ENCODE measurements at regions not wholly inside any gene's neighbourhood (a gene's known extent, or its start where the extent isn't known, plus 50 kb on each side); places are given as distances from the start of the nearest gene placed in this dataset.
A peak's percentile ranks its signal among the peaks of the same experiment; 100 is the strongest.

DNA sequence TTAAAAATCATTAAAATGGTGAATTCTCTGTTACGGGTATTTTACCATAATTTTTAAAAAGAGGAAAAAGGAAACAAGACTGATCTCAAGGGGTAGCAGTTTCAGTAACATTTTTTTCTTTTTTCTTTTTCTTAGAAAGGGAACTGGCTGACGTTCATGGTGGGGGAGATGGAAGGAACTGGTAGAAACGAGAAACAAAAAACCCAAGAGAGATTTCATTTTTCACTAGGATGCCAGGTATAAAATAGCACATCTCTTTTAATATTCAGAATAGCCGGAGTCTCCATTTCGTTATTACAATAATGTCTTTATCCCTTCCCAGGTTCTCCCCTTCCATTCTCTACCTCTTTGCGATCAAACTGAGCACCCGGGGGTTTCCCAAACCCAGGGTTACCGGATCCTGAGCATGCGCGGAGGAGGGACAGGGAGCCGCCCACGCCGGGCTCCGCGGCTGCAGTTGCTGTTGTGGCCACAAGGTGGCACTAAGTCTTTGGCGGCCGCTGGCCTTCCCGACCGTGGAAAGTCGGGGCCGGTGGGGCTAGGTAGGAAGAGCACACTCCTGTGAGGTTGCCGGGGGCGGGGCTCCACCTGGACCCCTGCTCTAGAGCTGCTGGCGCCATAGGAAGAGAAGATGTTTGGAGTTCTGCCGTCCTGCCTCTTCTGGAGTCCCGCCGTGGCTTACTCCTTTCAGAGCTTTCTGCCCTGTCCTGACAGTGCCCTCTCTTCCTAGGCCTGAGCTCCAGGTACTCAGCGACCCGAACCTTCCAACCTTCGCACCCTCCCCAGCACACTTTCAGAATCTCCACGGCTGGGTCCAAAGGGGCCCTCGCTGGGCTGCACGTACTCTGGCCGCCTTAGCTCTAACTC, 146.8 kb downstream of the SH3BGRL2 start:
- no peak for FAIRE-seq
- DNase-seq (ENCODE audit: insufficient read length, low spot score): peak; percentile 85

DNA sequence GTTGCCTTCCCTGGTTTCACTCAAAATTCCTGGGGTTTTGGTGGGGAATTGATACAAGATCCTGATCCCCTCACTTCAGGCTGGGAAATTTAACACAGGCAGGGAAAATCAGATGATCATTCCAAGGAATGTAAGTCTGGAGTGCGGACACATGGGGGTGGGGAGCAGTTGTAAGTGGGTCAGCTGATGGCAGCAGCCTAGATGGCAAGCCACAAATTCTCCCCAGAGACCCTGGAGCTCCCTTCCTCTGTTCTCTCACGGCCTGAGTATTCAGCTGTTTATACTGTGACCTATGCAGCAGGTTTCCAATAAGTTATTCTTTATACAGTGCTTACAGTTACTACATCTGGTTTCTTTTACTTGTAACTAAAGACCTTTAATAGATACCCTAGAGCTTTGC, 144.9 kb downstream of the SH3BGRL2 start:
- DNase-seq (ENCODE audit: insufficient read length, low spot score): no peak
- no peak for FAIRE-seq

- FAIRE-seq (no peak), DNase-seq (ENCODE audit: insufficient read length, low spot score) (no peak)
These were observed 144.1 kb downstream of the SH3BGRL2 start for GRCh38 chr6:79775222-79775621.

DNA sequence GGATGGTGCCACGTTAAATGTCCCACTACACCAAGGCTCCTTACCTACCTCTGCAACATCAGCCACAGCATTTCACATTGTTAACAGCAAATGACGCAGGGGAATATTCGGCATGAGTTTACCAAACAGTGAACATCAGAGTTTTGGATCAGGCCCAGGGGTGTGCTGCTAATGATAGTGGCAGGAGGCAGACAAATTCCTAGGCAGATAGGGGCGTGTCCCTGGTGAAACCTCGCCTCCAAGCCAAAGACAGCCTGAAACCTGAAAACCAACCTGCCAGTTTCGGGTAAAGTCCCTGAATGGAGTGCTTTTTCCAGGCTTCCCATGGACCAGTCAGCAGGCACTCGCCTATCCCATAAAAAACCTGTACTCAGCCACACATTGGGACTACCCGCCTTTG, 133.6 kb downstream of the SH3BGRL2 start:
- FAIRE-seq (no peak), DNase-seq (ENCODE audit: insufficient read length, low spot score) (no peak)

GRCh38 chr6:79763301-79763700, 132.2 kb downstream of the SH3BGRL2 start:
- DNase-seq (ENCODE audit: insufficient read length, low spot score) (no peak), FAIRE-seq (no peak)

GRCh38 chr6:79762370-79762769, 131.2 kb downstream of the SH3BGRL2 start:
- DNase-seq (ENCODE audit: insufficient read length, low spot score) (peak; percentile 3), FAIRE-seq (no peak)

- DNase-seq (ENCODE audit: insufficient read length, low spot score) (no peak), FAIRE-seq (no peak)
These were observed 125.4 kb downstream of the SH3BGRL2 start for GRCh38 chr6:79756496-79756895.

DNA sequence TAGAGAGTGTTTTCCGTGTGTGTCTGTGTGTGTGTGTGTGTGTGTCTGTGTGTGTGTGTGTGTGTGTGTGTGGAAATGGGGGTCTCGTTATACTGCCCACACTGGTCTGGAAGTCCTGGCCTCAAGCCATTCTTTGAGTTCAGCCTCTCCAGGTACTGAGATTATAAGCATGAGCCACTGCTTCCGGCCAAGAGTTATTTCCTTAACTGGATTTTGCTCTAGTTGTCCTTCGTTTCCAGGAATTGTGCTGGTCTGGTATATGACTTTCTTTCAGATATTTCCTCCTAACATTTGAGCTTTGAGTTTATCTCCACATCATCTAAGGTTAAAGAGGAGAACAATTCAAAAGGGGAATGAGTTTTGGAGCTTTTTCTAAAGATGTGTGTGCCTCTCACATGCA, 124.8 kb downstream of the SH3BGRL2 start:
- DNase-seq (ENCODE audit: insufficient read length, low spot score) (no peak), FAIRE-seq (no peak)
